Ishikawa (cell line): ENCODE measurements at regions not wholly inside any gene's neighbourhood (a gene's known extent, or its start where the extent isn't known, plus 50 kb on each side); places are given as distances from the start of the nearest gene placed in this dataset.

ENCODE experiments used
- NFIC ChIP-seq: IDR thresholded peaks from 2 replicates; pipeline ENCODE4 v1.6.1; 2012
- RAD21 ChIP-seq: IDR thresholded peaks from 2 replicates; pipeline ENCODE4 v1.6.1; 2012; ENCODE audit warnings: low read depth
- TF ChIP-seq, protein P1 (sequence below): IDR thresholded peaks from 2 replicates; pipeline ENCODE4 v1.6.1; 2012
- TF ChIP-seq, protein P2 (sequence below): IDR thresholded peaks from 2 replicates; pipeline ENCODE4 v1.6.1; 2012

DNA sequence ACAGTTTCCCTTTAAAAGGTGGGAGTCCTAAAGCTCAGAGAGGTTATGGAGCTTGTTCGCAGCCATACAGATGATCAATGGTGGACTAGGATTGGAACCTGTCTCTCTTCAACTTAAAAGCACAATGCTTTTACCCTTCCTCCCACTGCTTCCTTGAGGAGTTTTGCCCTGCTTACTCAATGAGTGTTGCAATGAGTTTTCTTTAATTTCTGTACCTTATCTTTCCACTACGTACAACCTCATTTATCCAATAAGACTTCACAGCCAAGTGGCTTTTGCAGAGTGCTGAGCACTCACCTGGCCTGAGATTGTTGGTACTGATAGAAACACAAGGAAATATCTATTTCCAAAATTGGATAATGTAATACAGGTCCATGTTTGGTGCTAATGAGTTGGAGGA, 64.7 kb upstream of the ANKRD55 start:
- TF ChIP-seq, protein P1, sequence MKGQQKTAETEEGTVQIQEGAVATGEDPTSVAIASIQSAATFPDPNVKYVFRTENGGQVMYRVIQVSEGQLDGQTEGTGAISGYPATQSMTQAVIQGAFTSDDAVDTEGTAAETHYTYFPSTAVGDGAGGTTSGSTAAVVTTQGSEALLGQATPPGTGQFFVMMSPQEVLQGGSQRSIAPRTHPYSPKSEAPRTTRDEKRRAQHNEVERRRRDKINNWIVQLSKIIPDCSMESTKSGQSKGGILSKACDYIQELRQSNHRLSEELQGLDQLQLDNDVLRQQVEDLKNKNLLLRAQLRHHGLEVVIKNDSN, result no peak
- TF ChIP-seq, protein P2, sequence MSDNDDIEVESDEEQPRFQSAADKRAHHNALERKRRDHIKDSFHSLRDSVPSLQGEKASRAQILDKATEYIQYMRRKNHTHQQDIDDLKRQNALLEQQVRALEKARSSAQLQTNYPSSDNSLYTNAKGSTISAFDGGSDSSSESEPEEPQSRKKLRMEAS, result no peak
- TF ChIP-seq RAD21 (no peak), NFIC (no peak)
